ENCODE measurements at regions not wholly inside any gene's neighbourhood (a gene's known extent, or its start where the extent isn't known, plus 50 kb on each side); places are given as distances from the start of the nearest gene placed in this dataset.

- TF ChIP-seq ZZZ3 (CRISPR knock-in tag; IDR thresholded peaks at IDR 0.05; ENCODE audit: borderline replicate concordance) (no peak), FOXJ3 (CRISPR knock-in tag; IDR thresholded peaks at IDR 0.05; ENCODE audit: borderline replicate concordance) (no peak), PAX8 (CRISPR knock-in tag; IDR thresholded peaks at IDR 0.05; ENCODE audit: borderline replicate concordance) (no peak), ZNF235 (CRISPR knock-in tag; IDR thresholded peaks at IDR 0.05; ENCODE audit: borderline replicate concordance) (no peak), CTCF (CRISPR knock-in tag; IDR thresholded peaks at IDR 0.05) (no peak), YY1 (IDR thresholded peaks at IDR 0.05; ENCODE audit: insufficient read depth, insufficient replicate concordance, low read depth, low read length) (no peak), AHDC1 (CRISPR knock-in tag; IDR thresholded peaks at IDR 0.05; ENCODE audit: borderline replicate concordance) (no peak), ZKSCAN5 (CRISPR knock-in tag; IDR thresholded peaks at IDR 0.05) (no peak), EZH2 (conservative IDR thresholded peaks at IDR 0.05; ENCODE audit: low read depth, low read length) (no peak), KLF16 (CRISPR knock-in tag; IDR thresholded peaks at IDR 0.05) (no peak), POLR2A (IDR thresholded peaks at IDR 0.05; ENCODE audit: insufficient read depth in 1 of 2, low read depth in 2 of 2, low read length in 2 of 2) (no peak)
These were observed 54.9 kb upstream of the RUNX3 start for GRCh38 chr1:24984800-24985522.

Measured in HepG2 (cell line).